ENCODE measurements at regions not wholly inside any gene's neighbourhood (a gene's known extent, or its start where the extent isn't known, plus 50 kb on each side); places are given as distances from the start of the nearest gene placed in this dataset.
"Not testable (repeated sequence)": the region's sequence is repeated elsewhere in the genome, so short reads cannot be mapped to it uniquely, and the experiment has no call there.

- DNase-seq: no peak
Measured at GRCh38 chr1:5812295-5812694, 179.9 kb downstream of the NPHP4 start.

GRCh38 chr1:5811419-5811818 is 180.8 kb downstream of the NPHP4 start:
- DNase-seq: no peak

GRCh38 chr1:5810553-5811270 is 181.5 kb downstream of the NPHP4 start:
- no peak for DNase-seq

- DNase-seq: no peak
Measured at GRCh38 chr1:5810131-5810530, 182.1 kb downstream of the NPHP4 start.

GRCh38 chr1:5809207-5809788 is 182.9 kb downstream of the NPHP4 start:
- no peak for DNase-seq

- no peak for DNase-seq
Measured at GRCh38 chr1:5803851-5804250, 188.4 kb downstream of the NPHP4 start.

- DNase-seq: no peak
Measured at GRCh38 chr1:5802606-5803005, 189.6 kb downstream of the NPHP4 start.

GRCh38 chr1:5798904-5799303 is 193.3 kb downstream of the NPHP4 start:
- DNase-seq: no peak

- DNase-seq: no peak
Measured at GRCh38 chr1:5798151-5798730, 194.0 kb downstream of the NPHP4 start.

GRCh38 chr1:5796028-5796427 is 196.2 kb downstream of the NPHP4 start:
- DNase-seq: no peak

GRCh38 chr1:5794279-5794678 is 197.9 kb downstream of the NPHP4 start:
- DNase-seq: no peak

- no peak for DNase-seq
Measured at GRCh38 chr1:5793516-5793915, 198.7 kb downstream of the NPHP4 start.

GRCh38 chr1:5781079-5781478 is 211.1 kb downstream of the NPHP4 start:
- no peak for DNase-seq

- DNase-seq: no peak
Measured at GRCh38 chr1:5780324-5780716, 211.9 kb downstream of the NPHP4 start.

- no peak for DNase-seq
Measured at GRCh38 chr1:5779608-5780323, 212.5 kb downstream of the NPHP4 start.

- DNase-seq: no peak
Measured at GRCh38 chr1:5776035-5776550, 216.1 kb downstream of the NPHP4 start.

- no peak for DNase-seq
Measured at GRCh38 chr1:5774019-5774418, 218.2 kb downstream of the NPHP4 start.

GRCh38 chr1:5771788-5772187 is 220.4 kb downstream of the NPHP4 start:
- no peak for DNase-seq

- no peak for DNase-seq
Measured at GRCh38 chr1:5770981-5771765, 221.1 kb downstream of the NPHP4 start.

GRCh38 chr1:5769760-5770159 is 222.5 kb downstream of the NPHP4 start:
- no peak for DNase-seq

GRCh38 chr1:5769146-5769545 is 223.1 kb downstream of the NPHP4 start:
- no peak for DNase-seq

- DNase-seq: no peak
Measured at GRCh38 chr1:5768014-5768413, 224.2 kb downstream of the NPHP4 start.

- not testable (repeated sequence) for DNase-seq
Measured at GRCh38 chr1:5766996-5767395, 225.2 kb downstream of the NPHP4 start.

All from activated CD4-positive, alpha-beta T cell treated with anti-CD3 and anti-CD28 coated beads, Interleukin-2, amount 50 U/mL, for 4 hours (primary cell).